EH (cell line): ENCODE measurements at regions not wholly inside any gene's neighbourhood (a gene's known extent, or its start where the extent isn't known, plus 50 kb on each side); places are given as distances from the start of the nearest gene placed in this dataset.
"Not testable (repeated sequence)": the region's sequence is repeated elsewhere in the genome, so short reads cannot be mapped to it uniquely, and the experiment has no call there.

Source experiments
- DNase-seq: peaks from one replicate; pipeline ENCODE4 v3.0.0-alpha.2; 2015; ENCODE audit warnings: low read depth

- DNase-seq = no peak
Measured at GRCh38 chr11:11717064-11717725, 95.4 kb upstream of the GALNT18 start.

GRCh38 chr11:11715075-11715474 is 93.3 kb upstream of the GALNT18 start:
- DNase-seq = not testable (repeated sequence)

- DNase-seq = no peak
Measured at GRCh38 chr11:11710556-11710955, 88.8 kb upstream of the GALNT18 start.

- DNase-seq = no peak
Measured at GRCh38 chr11:11709447-11710239, 87.8 kb upstream of the GALNT18 start.

GRCh38 chr11:11708256-11708655 is 86.5 kb upstream of the GALNT18 start:
- peak; percentile 1 for DNase-seq

- DNase-seq = peak; percentile 1
Measured at GRCh38 chr11:11706028-11706427, 84.2 kb upstream of the GALNT18 start.

- no peak for DNase-seq
Measured at GRCh38 chr11:11703885-11704284, 82.1 kb upstream of the GALNT18 start.

- peak; percentile 63 for DNase-seq
Measured at GRCh38 chr11:11701070-11701469, 79.3 kb upstream of the GALNT18 start.

GRCh38 chr11:11697796-11698195 is 76.0 kb upstream of the GALNT18 start:
- no peak for DNase-seq

GRCh38 chr11:11691296-11692151 is 69.7 kb upstream of the GALNT18 start:
- no peak for DNase-seq

GRCh38 chr11:11681536-11681935 is 59.7 kb upstream of the GALNT18 start:
- no peak for DNase-seq

- no peak for DNase-seq
Measured at GRCh38 chr11:11677672-11678356, 56.0 kb upstream of the GALNT18 start.

GRCh38 chr11:11675671-11676181 is 53.9 kb upstream of the GALNT18 start:
- no peak for DNase-seq

GRCh38 chr11:11672789-11673188 is 51.0 kb upstream of the GALNT18 start:
- DNase-seq = no peak

GRCh38 chr11:11672101-11672500 is 50.3 kb upstream of the GALNT18 start:
- no peak for DNase-seq
